ENCODE measurements at regions not wholly inside any gene's neighbourhood (a gene's known extent, or its start where the extent isn't known, plus 50 kb on each side); places are given as distances from the start of the nearest gene placed in this dataset.

DNA sequence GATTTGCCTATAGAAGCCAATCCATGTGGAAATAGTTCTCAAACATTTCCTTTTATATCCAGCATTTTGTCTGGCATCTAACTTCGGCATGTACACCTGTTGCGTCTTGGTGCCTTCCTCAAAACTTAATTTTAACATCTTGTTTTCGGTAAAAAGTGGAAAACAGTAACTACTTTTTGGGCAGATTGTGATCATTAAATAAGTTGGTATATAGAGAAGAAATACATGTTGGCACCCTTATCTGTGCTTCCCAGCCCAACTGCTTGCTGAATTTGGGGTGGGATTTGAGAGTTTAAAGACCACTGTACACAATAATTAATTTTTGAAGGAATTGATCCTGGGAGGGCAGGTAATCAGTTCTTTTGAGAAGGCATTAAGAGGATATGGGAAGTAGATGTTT, 566.8 kb downstream of the PDCD6IP start:
- TF ChIP-seq, protein P1, sequence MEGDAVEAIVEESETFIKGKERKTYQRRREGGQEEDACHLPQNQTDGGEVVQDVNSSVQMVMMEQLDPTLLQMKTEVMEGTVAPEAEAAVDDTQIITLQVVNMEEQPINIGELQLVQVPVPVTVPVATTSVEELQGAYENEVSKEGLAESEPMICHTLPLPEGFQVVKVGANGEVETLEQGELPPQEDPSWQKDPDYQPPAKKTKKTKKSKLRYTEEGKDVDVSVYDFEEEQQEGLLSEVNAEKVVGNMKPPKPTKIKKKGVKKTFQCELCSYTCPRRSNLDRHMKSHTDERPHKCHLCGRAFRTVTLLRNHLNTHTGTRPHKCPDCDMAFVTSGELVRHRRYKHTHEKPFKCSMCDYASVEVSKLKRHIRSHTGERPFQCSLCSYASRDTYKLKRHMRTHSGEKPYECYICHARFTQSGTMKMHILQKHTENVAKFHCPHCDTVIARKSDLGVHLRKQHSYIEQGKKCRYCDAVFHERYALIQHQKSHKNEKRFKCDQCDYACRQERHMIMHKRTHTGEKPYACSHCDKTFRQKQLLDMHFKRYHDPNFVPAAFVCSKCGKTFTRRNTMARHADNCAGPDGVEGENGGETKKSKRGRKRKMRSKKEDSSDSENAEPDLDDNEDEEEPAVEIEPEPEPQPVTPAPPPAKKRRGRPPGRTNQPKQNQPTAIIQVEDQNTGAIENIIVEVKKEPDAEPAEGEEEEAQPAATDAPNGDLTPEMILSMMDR (IDR thresholded peaks at IDR 0.05; ENCODE audit: low read depth, low read length): no peak
- TF ChIP-seq EZH2phosphoT487 (IDR thresholded peaks at IDR 0.05; ENCODE audit: low read depth): no peak
